GM10248 (cell line): ENCODE measurements at regions not wholly inside any gene's neighbourhood (a gene's known extent, or its start where the extent isn't known, plus 50 kb on each side); places are given as distances from the start of the nearest gene placed in this dataset.

Source experiments
- CTCF ChIA-PET: fragments of 300-600 bp; sonication (Branson Sonifier 250); formaldehyde crosslinking; extraction: SDS; loops from one replicate; lab custom pipeline; 2021; ENCODE audit warnings: antibody characterized with exemption; lab: Yijun Ruan, JAX
- POLR2A ChIA-PET: fragments of 350-650 bp; sonication (Branson Sonifier 250); formaldehyde crosslinking; extraction: SDS; loops from one replicate; lab custom pipeline; 2020; ENCODE audit warnings: antibody characterized with exemption; lab: Yijun Ruan, JAX
- DNase-seq: peaks from one replicate; pipeline ENCODE4 v3.0.0; 2012; ENCODE audit errors: extremely low spot score
- TF ChIP-seq, protein P1 (sequence below): IDR thresholded peaks from 2 replicates; pipeline ENCODE4 v1.5.1; 2012; ENCODE audit warnings: mild to moderate bottlenecking, low read depth; ENCODE audit errors: extremely low read depth, missing control alignments, control extremely low read depth

DNA sequence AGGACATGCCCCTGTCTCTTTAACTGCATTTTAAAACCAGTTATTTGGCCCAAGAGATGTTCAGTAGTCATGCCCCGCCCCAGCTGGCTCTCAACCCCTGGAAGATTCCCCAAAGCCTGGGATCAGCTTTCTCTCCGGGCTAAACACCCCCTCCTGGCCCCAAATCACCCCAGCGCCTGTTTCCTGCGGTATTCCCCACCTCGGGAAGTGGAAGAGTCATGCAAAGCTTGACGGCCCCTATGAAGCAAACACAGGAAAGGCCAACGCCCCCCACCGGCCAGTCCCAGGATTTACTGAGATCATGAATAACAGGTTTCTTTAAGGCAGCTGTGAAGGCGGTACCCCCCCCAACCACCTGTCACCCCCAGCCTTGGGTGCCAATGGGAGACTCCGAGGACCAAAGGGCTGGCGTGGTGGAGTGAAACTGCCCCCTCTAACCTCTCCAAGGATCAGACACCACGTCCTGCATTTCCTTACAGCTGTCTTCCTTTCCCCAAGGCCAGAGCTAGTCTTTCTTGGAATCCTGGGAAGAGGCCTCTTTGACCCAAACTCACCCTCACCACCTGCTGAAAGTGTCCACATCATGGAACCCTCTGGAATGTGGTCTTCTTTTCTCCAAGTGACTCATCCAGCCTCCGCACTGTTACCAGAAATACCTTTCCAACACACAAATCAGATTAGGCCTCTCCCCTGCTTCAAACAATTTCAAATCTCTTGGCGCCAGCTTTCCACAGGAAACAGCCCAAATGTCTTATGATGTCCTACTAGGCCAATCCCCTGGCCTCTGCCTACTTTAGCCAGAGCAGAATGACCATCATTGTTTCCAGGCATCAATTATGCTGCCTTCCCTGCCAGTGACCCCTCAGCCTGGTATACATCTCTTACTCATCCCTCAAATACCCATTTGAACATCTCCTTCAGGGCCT is 301.5 kb downstream of the ZEB1 start:
- POLR2A ChIA-PET, result no interaction called here
- TF ChIP-seq, protein P1, sequence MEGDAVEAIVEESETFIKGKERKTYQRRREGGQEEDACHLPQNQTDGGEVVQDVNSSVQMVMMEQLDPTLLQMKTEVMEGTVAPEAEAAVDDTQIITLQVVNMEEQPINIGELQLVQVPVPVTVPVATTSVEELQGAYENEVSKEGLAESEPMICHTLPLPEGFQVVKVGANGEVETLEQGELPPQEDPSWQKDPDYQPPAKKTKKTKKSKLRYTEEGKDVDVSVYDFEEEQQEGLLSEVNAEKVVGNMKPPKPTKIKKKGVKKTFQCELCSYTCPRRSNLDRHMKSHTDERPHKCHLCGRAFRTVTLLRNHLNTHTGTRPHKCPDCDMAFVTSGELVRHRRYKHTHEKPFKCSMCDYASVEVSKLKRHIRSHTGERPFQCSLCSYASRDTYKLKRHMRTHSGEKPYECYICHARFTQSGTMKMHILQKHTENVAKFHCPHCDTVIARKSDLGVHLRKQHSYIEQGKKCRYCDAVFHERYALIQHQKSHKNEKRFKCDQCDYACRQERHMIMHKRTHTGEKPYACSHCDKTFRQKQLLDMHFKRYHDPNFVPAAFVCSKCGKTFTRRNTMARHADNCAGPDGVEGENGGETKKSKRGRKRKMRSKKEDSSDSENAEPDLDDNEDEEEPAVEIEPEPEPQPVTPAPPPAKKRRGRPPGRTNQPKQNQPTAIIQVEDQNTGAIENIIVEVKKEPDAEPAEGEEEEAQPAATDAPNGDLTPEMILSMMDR, result no peak
- no peak for DNase-seq
- CTCF ChIA-PET, result interaction anchor here (1.1 to 2.2 kb wide), 2 partner anchors 8 to 31 kb away, joined by 3 to 8 read pairs; no protein-coding TSS in a partner anchor

DNA sequence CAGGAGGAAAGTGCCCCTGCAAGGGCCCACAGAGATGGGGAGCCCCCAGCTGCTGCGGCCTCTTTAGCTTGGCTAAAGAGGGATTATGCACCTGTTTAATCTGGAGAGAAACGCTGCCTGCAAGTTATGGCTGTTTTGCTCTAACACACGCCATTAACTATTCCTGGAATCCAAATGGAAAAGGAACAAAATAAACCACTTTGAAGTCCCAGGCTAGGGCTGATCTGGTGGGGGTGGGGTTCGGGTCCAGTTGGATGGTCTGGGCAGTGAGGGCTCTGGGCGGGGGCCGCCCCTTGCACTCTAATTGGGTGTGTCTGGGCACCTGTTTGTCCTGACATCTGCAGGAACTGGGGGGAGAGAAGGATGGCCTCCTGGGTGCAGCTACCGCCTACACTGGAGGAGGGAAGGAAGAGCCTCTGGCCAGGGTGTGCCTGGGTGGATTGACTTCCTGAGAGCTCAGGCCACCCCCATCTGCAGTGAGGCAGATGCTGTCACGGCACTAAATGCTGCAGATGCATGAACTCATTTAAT is 300.6 kb downstream of the ZEB1 start:
- POLR2A ChIA-PET, result no interaction called here
- DNase-seq, result no peak
- TF ChIP-seq, protein P1, result no peak
- CTCF ChIA-PET, result no interaction called here

DNA sequence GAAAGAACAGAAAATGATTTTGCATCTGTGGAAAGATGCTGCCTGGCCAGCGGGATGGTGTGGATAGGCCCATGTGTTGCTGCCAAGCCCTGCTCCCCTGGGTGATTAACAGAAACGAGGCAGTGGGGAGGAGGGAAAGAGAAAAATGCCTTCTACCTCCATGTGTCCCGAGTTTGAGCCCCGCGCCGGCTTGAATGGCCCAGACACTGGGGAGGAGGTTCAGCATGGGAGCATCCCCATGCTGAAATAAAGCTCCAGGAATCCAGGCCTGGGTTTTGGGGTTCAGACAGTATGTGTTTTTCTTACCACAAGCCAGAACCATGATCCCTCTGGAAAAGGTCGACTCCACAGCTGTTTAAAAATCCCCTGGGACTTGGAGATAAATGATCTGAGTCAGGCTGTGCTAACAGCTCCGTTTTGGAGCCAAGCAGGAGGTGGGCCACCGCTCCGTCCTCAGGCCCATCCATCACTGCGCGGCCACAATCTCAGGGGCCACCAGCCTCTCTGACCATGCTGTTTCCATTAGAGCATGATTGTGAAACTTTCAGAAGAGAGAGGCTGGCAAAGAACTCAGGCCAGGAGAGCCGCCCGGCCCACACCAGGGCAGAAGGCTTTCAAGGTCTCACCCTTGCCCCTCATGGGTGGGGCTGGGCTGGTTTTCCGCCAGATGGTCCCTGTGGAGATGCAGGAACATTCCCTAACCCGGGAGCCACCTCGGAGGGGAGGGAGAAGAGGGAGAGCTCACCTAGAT is 299.7 kb downstream of the ZEB1 start:
- CTCF ChIA-PET, result no interaction called here
- DNase-seq, result no peak
- POLR2A ChIA-PET, result no interaction called here
- TF ChIP-seq, protein P1, result no peak

DNA sequence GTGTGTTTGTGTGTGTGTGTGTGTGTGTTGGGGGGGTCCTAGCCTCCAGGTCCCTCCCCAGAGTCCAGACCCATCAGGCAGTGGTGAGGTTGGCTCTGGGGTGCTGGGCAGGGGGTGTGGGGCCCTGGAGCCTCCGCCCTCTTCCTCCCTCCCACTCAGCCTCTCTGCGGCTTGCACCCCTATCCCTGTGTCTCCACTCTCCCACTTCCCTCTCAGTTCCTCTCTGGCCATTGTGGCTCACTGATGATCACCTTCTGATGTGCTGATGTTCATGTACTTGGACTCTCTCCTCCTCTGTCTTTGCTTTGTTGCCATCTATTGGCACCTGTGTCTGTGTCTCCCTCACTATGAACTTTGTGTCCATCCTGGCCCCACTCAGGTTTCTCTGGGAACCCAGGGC is 298.7 kb downstream of the ZEB1 start:
- ChIA-PET POLR2A (no interaction called here), CTCF (no interaction called here)
- TF ChIP-seq, protein P1, result no peak
- DNase-seq, result no peak

DNA sequence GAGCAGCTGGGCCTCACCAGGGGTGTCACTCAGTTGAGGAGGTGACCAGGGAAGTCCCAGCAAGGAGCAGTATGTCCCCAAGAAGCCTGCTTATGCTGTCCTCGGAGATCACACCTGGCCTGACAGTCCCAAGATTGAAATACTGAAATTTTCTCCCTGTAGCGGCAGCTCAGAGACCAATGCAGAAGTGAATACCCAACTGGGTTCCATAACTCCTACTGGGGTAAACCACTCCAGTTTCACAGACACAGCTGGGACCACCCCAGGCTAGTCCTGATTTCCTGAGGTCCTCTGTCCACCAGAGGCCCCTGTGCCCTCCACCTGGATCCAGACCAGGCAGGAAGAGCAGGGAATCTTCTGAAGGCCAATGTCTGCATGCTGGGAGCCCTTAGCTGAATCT is 298.1 kb downstream of the ZEB1 start:
- ChIA-PET CTCF (interaction anchor here (0.9 kb wide), 2 partner anchors 17 to 76 kb away, joined by 3 read pairs; no protein-coding TSS in a partner anchor), POLR2A (no interaction called here)
- TF ChIP-seq, protein P1, result no peak
- DNase-seq, result no peak

DNA sequence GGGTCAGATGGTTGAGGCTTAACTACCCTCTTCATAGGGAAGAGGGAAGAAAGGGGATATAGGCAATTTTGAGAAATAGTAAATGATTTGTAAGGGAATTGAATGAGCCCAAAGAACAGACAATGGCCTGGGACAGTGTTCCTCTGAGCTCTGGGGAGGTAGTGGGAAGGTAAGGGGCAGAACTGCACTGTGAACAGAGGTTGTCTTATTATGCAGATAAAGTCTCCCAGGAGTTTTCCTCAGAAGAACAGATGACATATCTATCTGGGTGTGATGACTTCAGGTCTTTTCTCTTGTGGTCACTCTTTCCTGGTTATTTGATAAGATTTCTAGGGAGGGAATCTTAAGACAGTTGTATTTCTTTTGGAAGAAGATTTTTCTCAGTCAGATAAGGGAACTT is 296.1 kb downstream of the ZEB1 start:
- TF ChIP-seq, protein P1, result no peak
- ChIA-PET CTCF (no interaction called here), POLR2A (no interaction called here)
- no peak for DNase-seq
